ENCODE measurements at regions not wholly inside any gene's neighbourhood (a gene's known extent, or its start where the extent isn't known, plus 50 kb on each side); places are given as distances from the start of the nearest gene placed in this dataset.
A peak's percentile ranks its signal among the peaks of the same experiment; 100 is the strongest.

DNA sequence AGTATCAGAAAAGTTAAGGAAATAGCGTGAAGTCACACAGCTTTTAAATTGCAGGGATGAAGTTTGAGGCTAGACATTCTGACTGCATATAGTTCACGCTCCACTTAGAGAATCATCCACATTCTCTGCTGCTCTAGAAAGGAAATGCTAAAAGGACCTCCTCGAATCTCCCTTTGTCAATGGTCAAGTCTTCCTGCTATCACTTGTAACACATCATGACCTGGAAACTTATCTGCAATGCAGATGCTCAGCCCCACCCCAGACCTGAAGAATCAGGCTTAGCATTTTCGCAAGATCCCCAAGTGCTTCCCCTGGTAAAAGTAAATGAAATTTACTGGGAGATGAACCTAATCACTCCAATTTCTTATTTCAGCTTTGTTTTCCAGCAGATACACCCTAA lies 372.1 kb downstream of the LIG4 start:
- Mint-ChIP-seq H3K27ac (ENCODE audit: low read depth, unreplicated experiment) (no peak overlapping the region), H3K4me3 (ENCODE audit: unreplicated experiment) (no peak overlapping the region), H3K4me1 (ENCODE audit: insufficient read depth, unreplicated experiment) (no peaks in the 10 kb centered on the region), H3K9me3 (ENCODE audit: unreplicated experiment) (no peaks in the 10 kb centered on the region), H3K36me3 (ENCODE audit: insufficient read depth, unreplicated experiment) (no peaks in the 10 kb centered on the region), H3K27me3 (ENCODE audit: insufficient read depth, unreplicated experiment) (no peaks in the 10 kb centered on the region)
- TF ChIP-seq, protein P1, sequence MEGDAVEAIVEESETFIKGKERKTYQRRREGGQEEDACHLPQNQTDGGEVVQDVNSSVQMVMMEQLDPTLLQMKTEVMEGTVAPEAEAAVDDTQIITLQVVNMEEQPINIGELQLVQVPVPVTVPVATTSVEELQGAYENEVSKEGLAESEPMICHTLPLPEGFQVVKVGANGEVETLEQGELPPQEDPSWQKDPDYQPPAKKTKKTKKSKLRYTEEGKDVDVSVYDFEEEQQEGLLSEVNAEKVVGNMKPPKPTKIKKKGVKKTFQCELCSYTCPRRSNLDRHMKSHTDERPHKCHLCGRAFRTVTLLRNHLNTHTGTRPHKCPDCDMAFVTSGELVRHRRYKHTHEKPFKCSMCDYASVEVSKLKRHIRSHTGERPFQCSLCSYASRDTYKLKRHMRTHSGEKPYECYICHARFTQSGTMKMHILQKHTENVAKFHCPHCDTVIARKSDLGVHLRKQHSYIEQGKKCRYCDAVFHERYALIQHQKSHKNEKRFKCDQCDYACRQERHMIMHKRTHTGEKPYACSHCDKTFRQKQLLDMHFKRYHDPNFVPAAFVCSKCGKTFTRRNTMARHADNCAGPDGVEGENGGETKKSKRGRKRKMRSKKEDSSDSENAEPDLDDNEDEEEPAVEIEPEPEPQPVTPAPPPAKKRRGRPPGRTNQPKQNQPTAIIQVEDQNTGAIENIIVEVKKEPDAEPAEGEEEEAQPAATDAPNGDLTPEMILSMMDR (IDR thresholded peaks at IDR 0.05; ENCODE audit: unreplicated experiment): no peak
- intact Hi-C loops (cut with micrococcal nuclease): no loop called here
- no peak for DNase-seq (ENCODE audit: unreplicated experiment)
- ChIA-PET POLR2A (no interaction called here), CTCF (no interaction called here)
- no TSS peak for BruUV-seq (replicated peaks)

DNA sequence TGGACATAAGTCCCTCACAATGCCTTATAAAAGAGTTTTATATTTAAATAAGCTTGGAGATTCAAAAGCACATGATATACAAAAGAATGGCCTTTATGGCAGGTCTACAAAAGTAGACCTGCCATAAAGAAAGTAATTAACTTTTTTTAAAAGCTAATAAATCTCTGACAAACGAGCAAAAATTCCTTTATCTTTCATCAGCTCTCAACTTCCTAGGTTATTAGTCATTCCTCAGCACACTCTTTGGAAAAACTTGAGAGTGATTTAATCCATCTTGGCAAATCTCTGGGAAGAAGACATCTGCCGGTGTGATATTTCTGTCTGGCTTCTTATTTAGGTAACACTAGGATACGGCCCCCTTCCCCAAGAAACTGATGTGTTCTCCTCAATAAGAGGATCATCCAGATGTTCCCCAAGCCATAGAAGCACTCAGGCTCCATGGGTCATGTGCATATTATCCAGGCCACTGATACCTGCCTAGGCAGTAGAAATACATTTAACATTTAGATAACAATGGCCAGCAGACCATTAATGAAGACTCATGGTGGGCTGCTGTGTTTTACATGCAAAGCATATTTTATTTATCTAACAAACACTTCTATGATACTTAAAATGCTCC lies 372.7 kb downstream of the LIG4 start:
- DNase-seq (ENCODE audit: unreplicated experiment): peak; percentile 39
- H3K4me3 Mint-ChIP-seq (ENCODE audit: unreplicated experiment): no peak overlapping the region
- BruUV-seq (replicated peaks): no TSS peak
- POLR2A ChIA-PET: no interaction called here
- H3K27me3 Mint-ChIP-seq (ENCODE audit: insufficient read depth, unreplicated experiment): no peaks in the 10 kb centered on the region
- intact Hi-C loops (cut with micrococcal nuclease): no loop called here
- TF ChIP-seq, protein P1 (IDR thresholded peaks at IDR 0.05; ENCODE audit: unreplicated experiment): no peak
- CTCF ChIA-PET: interaction anchor here (0.5 kb wide), 1 partner anchor 117 kb away, joined by 4 read pairs; no protein-coding TSS in a partner anchor
- no peaks in the 10 kb centered on the region for H3K9me3 Mint-ChIP-seq (ENCODE audit: unreplicated experiment)
- no peaks in the 10 kb centered on the region for H3K36me3 Mint-ChIP-seq (ENCODE audit: insufficient read depth, unreplicated experiment)
- H3K27ac Mint-ChIP-seq (ENCODE audit: low read depth, unreplicated experiment): no peak overlapping the region
- no peaks in the 10 kb centered on the region for H3K4me1 Mint-ChIP-seq (ENCODE audit: insufficient read depth, unreplicated experiment)

DNA sequence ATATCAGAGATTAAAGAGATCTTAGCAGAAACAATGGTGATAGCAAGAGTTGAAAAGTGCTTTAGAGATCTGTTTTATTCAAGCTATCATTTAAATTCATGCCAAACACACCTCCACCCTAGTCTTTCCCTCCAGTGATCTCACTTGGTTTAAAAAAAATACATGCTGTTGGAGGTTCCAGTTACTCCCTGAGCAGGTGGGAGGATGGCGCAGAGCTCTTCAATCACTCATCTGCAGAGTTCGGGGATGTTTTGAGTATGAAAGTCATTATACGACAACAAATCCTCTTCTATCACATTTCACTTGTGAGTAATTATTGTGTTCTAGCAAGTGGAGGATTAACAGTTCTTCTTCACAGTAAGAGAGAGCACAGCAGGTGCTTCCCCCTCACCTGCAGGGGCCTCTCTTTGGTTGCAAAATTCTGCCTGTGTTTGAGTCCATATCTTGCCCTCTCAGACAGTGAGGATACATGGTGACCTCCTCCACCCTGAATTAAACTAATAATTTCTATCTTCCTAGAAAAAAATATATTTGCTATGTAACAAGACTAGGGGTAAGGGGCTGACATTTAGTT lies 376.7 kb downstream of the LIG4 start:
- H3K27ac Mint-ChIP-seq (ENCODE audit: low read depth, unreplicated experiment): no peak overlapping the region
- no peaks in the 10 kb centered on the region for H3K27me3 Mint-ChIP-seq (ENCODE audit: insufficient read depth, unreplicated experiment)
- no TSS peak for BruUV-seq (replicated peaks)
- ChIA-PET CTCF (no interaction called here), POLR2A (no interaction called here)
- no peaks in the 10 kb centered on the region for H3K36me3 Mint-ChIP-seq (ENCODE audit: insufficient read depth, unreplicated experiment)
- DNase-seq (ENCODE audit: unreplicated experiment): no peak
- no peak overlapping the region for H3K4me3 Mint-ChIP-seq (ENCODE audit: unreplicated experiment)
- TF ChIP-seq, protein P1 (IDR thresholded peaks at IDR 0.05; ENCODE audit: unreplicated experiment): no peak
- intact Hi-C loops (cut with micrococcal nuclease): no loop called here
- H3K9me3 Mint-ChIP-seq (ENCODE audit: unreplicated experiment): no peaks in the 10 kb centered on the region
- H3K4me1 Mint-ChIP-seq (ENCODE audit: insufficient read depth, unreplicated experiment): no peaks in the 10 kb centered on the region

DNA sequence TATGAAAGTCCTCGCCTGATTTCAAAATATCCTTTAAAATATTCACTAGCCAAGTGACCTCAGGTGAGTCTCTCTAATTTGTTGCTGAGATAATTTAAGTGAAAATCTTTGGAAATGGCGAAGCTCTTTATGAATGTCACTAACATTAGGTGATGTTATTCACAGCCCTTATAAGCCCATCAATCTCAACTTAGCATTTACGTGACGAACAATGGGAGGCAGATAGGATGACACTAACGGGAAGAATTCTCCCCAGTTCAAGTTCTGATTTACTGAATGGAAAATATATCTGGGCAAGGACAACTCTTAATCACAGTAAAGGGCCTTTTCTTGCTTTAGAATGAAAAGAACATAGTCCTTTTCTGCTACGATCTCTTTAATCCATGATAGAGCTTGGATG lies 378.7 kb downstream of the LIG4 start:
- CTCF ChIA-PET: interaction anchor here (0.7 kb wide), 1 partner anchor 380 kb away, joined by 3 read pairs; no protein-coding TSS in a partner anchor
- H3K4me1 Mint-ChIP-seq (ENCODE audit: insufficient read depth, unreplicated experiment): no peaks in the 10 kb centered on the region
- no peak for DNase-seq (ENCODE audit: unreplicated experiment)
- no peak overlapping the region for H3K27ac Mint-ChIP-seq (ENCODE audit: low read depth, unreplicated experiment)
- no peak overlapping the region for H3K4me3 Mint-ChIP-seq (ENCODE audit: unreplicated experiment)
- TF ChIP-seq, protein P1 (IDR thresholded peaks at IDR 0.05; ENCODE audit: unreplicated experiment): no peak
- POLR2A ChIA-PET: no interaction called here
- no peaks in the 10 kb centered on the region for H3K27me3 Mint-ChIP-seq (ENCODE audit: insufficient read depth, unreplicated experiment)
- BruUV-seq (replicated peaks): no TSS peak
- peaks cover 11% of the 10 kb centered on the region for H3K9me3 Mint-ChIP-seq (ENCODE audit: unreplicated experiment)
- intact Hi-C loops (cut with micrococcal nuclease): no loop called here
- no peaks in the 10 kb centered on the region for H3K36me3 Mint-ChIP-seq (ENCODE audit: insufficient read depth, unreplicated experiment)

All from MCF 10A (cell line).